H9 (cell line): ENCODE measurements at regions not wholly inside any gene's neighbourhood (a gene's known extent, or its start where the extent isn't known, plus 50 kb on each side); places are given as distances from the start of the nearest gene placed in this dataset.

Experiments
- DNase-seq: peaks from one replicate; pipeline ENCODE4 v3.0.0-alpha.2; 2017
- H2AFZ ChIP-seq: one replicate; pipeline ENCODE4 v1.6.1; 2013; ENCODE audit warnings: mild to moderate bottlenecking, low read length, control low read depth, moderate library complexity
- H2AK5ac ChIP-seq: 2 replicates; pipeline ENCODE4 v1.6.1; 2013; ENCODE audit warnings: low read length, control low read depth, mixed read lengths; ENCODE audit not compliant: insufficient read length
- H2BK120ac ChIP-seq: one replicate; pipeline ENCODE4 v1.6.1; 2013; ENCODE audit warnings: low read depth, mild to moderate bottlenecking, low read length, control low read depth, inconsistent platforms; ENCODE audit not compliant: poor library complexity, severe bottlenecking
- H2BK12ac ChIP-seq: 2 replicates; pipeline ENCODE4 v1.6.1; 2013; ENCODE audit warnings: low read length, control low read depth, mixed read lengths, low read depth; ENCODE audit not compliant: insufficient read length
- H2BK15ac ChIP-seq: 2 replicates; pipeline ENCODE4 v1.6.1; 2013; ENCODE audit warnings: low read depth, low read length, control low read depth
- H2BK20ac ChIP-seq: one replicate; pipeline ENCODE4 v1.6.1; 2013; ENCODE audit warnings: low read depth, mild to moderate bottlenecking, low read length, control low read depth, inconsistent platforms; ENCODE audit not compliant: poor library complexity, severe bottlenecking
- H2BK5ac ChIP-seq: 2 replicates; pipeline ENCODE4 v1.6.1; 2013; ENCODE audit warnings: low read length, control low read depth, mixed read lengths; ENCODE audit not compliant: insufficient read length
- H3K14ac ChIP-seq: 2 replicates; pipeline ENCODE4 v1.6.1; 2013; ENCODE audit warnings: low read length, control low read depth; ENCODE audit not compliant: insufficient read depth
- H3K18ac ChIP-seq: 2 replicates; pipeline ENCODE4 v1.6.1; 2013; ENCODE audit warnings: low read depth, mild to moderate bottlenecking, mixed read lengths, low read length, control low read depth; ENCODE audit not compliant: insufficient read length
- H3K23ac ChIP-seq: 2 replicates; pipeline ENCODE4 v1.6.1; 2013; ENCODE audit warnings: low read length, control low read depth, mixed read lengths, low read depth; ENCODE audit not compliant: insufficient read length
- H3K23me2 ChIP-seq: 2 replicates; pipeline ENCODE4 v1.6.1; 2013; ENCODE audit warnings: low read depth, mild to moderate bottlenecking, mixed read lengths, low read length, control low read depth; ENCODE audit not compliant: insufficient read length, poor library complexity, severe bottlenecking
- H3K27ac ChIP-seq: 2 replicates; pipeline ENCODE4 v1.5.1; 2013; ENCODE audit warnings: low read length, control low read depth, mixed read lengths, low read depth; ENCODE audit not compliant: insufficient read length
- H3K27me3 ChIP-seq: 2 replicates; pipeline ENCODE4 v1.6.1; 2013; ENCODE audit warnings: low read length, control low read depth, inconsistent platforms; ENCODE audit not compliant: insufficient read depth
- H3K4ac ChIP-seq: 2 replicates; pipeline ENCODE4 v1.6.1; 2013; ENCODE audit warnings: low read depth, mild to moderate bottlenecking, control low read depth, inconsistent platforms, low read length, moderate library complexity
- H3K4me1 ChIP-seq: 2 replicates; pipeline ENCODE4 v1.6.1; 2013; ENCODE audit warnings: low read length, control low read depth, inconsistent platforms; ENCODE audit not compliant: insufficient read depth
- H3K4me2 ChIP-seq: 2 replicates; pipeline ENCODE4 v1.6.1; 2013; ENCODE audit warnings: low read length, control low read depth, mixed read lengths; ENCODE audit not compliant: insufficient read length, insufficient read depth
- H3K56ac ChIP-seq: 2 replicates; pipeline ENCODE4 v1.6.1; 2013; ENCODE audit warnings: low read depth, mild to moderate bottlenecking, mixed read lengths, low read length, control low read depth; ENCODE audit not compliant: insufficient read length
- H3K79me1 ChIP-seq: 2 replicates; pipeline ENCODE4 v1.6.1; 2013; ENCODE audit warnings: low read depth, mild to moderate bottlenecking, moderate library complexity, low read length, control low read depth, inconsistent platforms; ENCODE audit not compliant: insufficient read depth, poor library complexity, severe bottlenecking
- H3K79me2 ChIP-seq: 2 replicates; pipeline ENCODE4 v1.6.1; 2013; ENCODE audit warnings: low read length, control low read depth, inconsistent platforms; ENCODE audit not compliant: insufficient read depth
- H3K9ac ChIP-seq: 2 replicates; pipeline ENCODE4 v1.6.1; 2013; ENCODE audit warnings: low read length, control low read depth, mixed read lengths; ENCODE audit not compliant: insufficient read length; ENCODE audit errors: extremely low read depth
- H3K9me3 ChIP-seq: one replicate; pipeline ENCODE4 v1.6.1; 2013; ENCODE audit warnings: low read depth, low read length, inconsistent platforms; ENCODE audit not compliant: control insufficient read depth
- H3T11ph ChIP-seq: one replicate; pipeline ENCODE4 v1.6.1; 2013; ENCODE audit warnings: mild to moderate bottlenecking, low read length, control low read depth, inconsistent platforms
- H4K20me1 ChIP-seq: one replicate; pipeline ENCODE4 v1.6.1; 2013; ENCODE audit not compliant: control insufficient read depth, insufficient read length, insufficient read depth
- H4K5ac ChIP-seq: 2 replicates; pipeline ENCODE4 v1.6.1; 2013; ENCODE audit warnings: low read depth, mild to moderate bottlenecking, mixed read lengths, low read length, control low read depth; ENCODE audit not compliant: insufficient read length
- H4K8ac ChIP-seq: replicated peaks from 2 replicates; pipeline ENCODE4 v1.6.1; 2013; ENCODE audit warnings: low read length, control low read depth, mixed read lengths, low read depth; ENCODE audit not compliant: insufficient read length
- H4K91ac ChIP-seq: 2 replicates; pipeline ENCODE4 v1.6.1; 2013; ENCODE audit warnings: low read depth, mild to moderate bottlenecking, moderate library complexity, mixed read lengths, low read length, control low read depth; ENCODE audit not compliant: insufficient read length
- H3K27ac Mint-ChIP-seq, 3 experiments: 2 replicates in 2 of 3; 3 replicates in 1 of 3; pipeline ENCODE4 v1.8.0; 2020 to 2021; ENCODE audit warnings: mixed read lengths in 3 of 3, mild to moderate bottlenecking in 1 of 3, moderate library complexity in 1 of 3
- H3K27me3 Mint-ChIP-seq: 2 replicates; pipeline ENCODE4 v1.8.0; 2021; ENCODE audit warnings: low read depth, mild to moderate bottlenecking, moderate library complexity, mixed read lengths
- H3K36me3 Mint-ChIP-seq, 3 experiments: 2 replicates in 2 of 3; 3 replicates in 1 of 3; pipeline ENCODE4 v1.8.0; 2020 to 2021; ENCODE audit warnings: low read depth in 3 of 3, mixed read lengths in 3 of 3; ENCODE audit not compliant: insufficient read depth in 1 of 3
- H3K4me1 Mint-ChIP-seq, 2 experiments: 2 replicates each; pipeline ENCODE4 v1.8.0; 2020; ENCODE audit warnings: mixed read lengths in 2 of 2
- H3K4me3 Mint-ChIP-seq, 2 experiments: 2 replicates in 1 of 2; 3 replicates in 1 of 2; pipeline ENCODE4 v1.8.0; 2020 to 2021; ENCODE audit warnings: mild to moderate bottlenecking in 2 of 2, mixed read lengths in 2 of 2, moderate library complexity in 1 of 2
- H3K9me3 Mint-ChIP-seq, 2 experiments: 2 replicates in 1 of 2; 3 replicates in 1 of 2; pipeline ENCODE4 v1.8.0; 2020; ENCODE audit warnings: mild to moderate bottlenecking in 2 of 2, mixed read lengths in 2 of 2, moderate library complexity in 1 of 2
- WGBS: extraction: QIAGEN DNeasy Blood & Tissue Kit; methylation state at CpG from one replicate; pipeline ENCODE4 v1.1.7; 2013; ENCODE audit warnings: missing lambda C conversion rate, low lambda C conversion rate, mixed read lengths; ENCODE audit not compliant: insufficient read length; ENCODE audit errors: extremely low coverage; 5-methylcytosine and 5-hydroxymethylcytosine counted together
- TF ChIP-seq, protein P1 (sequence below): fragments of 200-600 bp; sonication (generic); conservative IDR thresholded peaks from 3 replicates; pipeline ENCODE4 v1.8.0; 2021; ENCODE audit warnings: antibody characterized with exemption, mild to moderate bottlenecking

DNA sequence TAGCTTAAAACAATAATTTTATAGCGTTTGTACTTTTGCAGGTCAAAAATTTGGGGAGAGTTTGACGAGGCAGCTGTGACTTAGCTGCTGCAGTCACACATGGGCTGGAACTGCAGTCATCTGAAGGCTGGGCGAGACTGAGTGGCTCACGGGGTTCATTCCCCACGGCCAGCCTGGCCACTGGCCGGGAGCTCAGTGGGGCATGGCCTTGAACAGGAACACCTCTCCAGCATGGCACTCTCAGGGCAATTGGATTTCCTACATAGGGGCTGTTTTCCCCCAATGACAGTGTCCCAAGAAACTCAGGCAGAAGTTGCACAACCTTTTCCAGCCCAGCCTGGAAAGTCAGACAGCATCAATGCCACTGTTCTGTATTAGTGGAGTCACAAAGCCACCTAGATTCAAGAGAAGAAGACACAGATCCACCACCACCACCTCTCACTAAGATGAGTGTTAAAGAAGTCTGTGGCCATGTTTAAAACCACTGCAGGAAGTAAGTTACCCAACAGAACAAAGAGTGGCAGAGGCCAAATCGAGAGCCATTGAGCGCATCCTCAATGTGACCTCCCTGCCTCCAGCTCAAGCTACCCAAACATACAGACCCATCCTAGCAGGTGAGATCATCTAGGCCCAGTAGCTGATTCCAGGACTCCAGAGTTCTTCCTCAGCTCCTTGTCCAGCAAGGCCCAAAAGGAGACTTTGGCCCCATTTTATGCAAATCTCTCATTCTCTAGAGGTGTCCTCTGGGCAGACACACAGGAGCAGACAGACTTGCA is 618.7 kb upstream of the CADM1 start:
- Histone ChIP-seq H3K56ac (no peak overlapping the region), H3K18ac (no peak overlapping the region), H4K20me1 (peaks cover 3% of the 10 kb centered on the region), H4K5ac (no peak overlapping the region), H3K23ac (no peak overlapping the region), H3K4me1 (no peaks in the 10 kb centered on the region), H2AFZ (no peak overlapping the region), H3K9ac (no peak overlapping the region), H4K8ac (no peak overlapping the region), H3K4ac (no peak overlapping the region), H2BK120ac (no peak overlapping the region), H3K23me2 (no peaks in the 10 kb centered on the region), H3K27ac (no peak overlapping the region), H3K4me2 (no peak overlapping the region), H3K79me1 (no peaks in the 10 kb centered on the region), H3K9me3 (no peaks in the 10 kb centered on the region), H3K27me3 (no peaks in the 10 kb centered on the region), H2AK5ac (no peak overlapping the region), H2BK20ac (no peak overlapping the region), H3K14ac (no peak overlapping the region), H3T11ph (no peak overlapping the region), H2BK5ac (no peak overlapping the region), H2BK15ac (no peak overlapping the region), H2BK12ac (no peak overlapping the region), H4K91ac (no peak overlapping the region), H3K79me2 (no peaks in the 10 kb centered on the region)
- WGBS = no CpG with 5 or more reads among the region's 8 CpGs
- H3K4me3 Mint-ChIP-seq = no peak overlapping the region
- H3K27ac Mint-ChIP-seq = no peak overlapping the region
- peaks cover 9% of the 10 kb centered on the region for H3K27me3 Mint-ChIP-seq
- no peaks in the 10 kb centered on the region for H3K9me3 Mint-ChIP-seq
- no peak for DNase-seq
- H3K36me3 Mint-ChIP-seq = peaks cover 0 to 2% (median 0%) of the 10 kb centered on the region in 3 experiments; a peak in 2 of 7 replicates
- H3K4me1 Mint-ChIP-seq = no peaks in the 10 kb centered on the region
- TF ChIP-seq, protein P1, sequence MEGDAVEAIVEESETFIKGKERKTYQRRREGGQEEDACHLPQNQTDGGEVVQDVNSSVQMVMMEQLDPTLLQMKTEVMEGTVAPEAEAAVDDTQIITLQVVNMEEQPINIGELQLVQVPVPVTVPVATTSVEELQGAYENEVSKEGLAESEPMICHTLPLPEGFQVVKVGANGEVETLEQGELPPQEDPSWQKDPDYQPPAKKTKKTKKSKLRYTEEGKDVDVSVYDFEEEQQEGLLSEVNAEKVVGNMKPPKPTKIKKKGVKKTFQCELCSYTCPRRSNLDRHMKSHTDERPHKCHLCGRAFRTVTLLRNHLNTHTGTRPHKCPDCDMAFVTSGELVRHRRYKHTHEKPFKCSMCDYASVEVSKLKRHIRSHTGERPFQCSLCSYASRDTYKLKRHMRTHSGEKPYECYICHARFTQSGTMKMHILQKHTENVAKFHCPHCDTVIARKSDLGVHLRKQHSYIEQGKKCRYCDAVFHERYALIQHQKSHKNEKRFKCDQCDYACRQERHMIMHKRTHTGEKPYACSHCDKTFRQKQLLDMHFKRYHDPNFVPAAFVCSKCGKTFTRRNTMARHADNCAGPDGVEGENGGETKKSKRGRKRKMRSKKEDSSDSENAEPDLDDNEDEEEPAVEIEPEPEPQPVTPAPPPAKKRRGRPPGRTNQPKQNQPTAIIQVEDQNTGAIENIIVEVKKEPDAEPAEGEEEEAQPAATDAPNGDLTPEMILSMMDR = no peak
